Immature natural killer cell (primary cell): ENCODE measurements at regions not wholly inside any gene's neighbourhood (a gene's known extent, or its start where the extent isn't known, plus 50 kb on each side); places are given as distances from the start of the nearest gene placed in this dataset.

Experiments used
- DNase-seq, 3 donors: peaks; one replicate each; pipeline ENCODE4 v3.0.0; 2022; ENCODE audit warnings: mixed read lengths in 1 of 3
- H3K27ac Mint-ChIP-seq, 6 donors: one replicate each; pipeline ENCODE4 v1.8.0; 2020; ENCODE audit warnings: mixed read lengths in 6 of 6, mild to moderate bottlenecking in 5 of 6, inconsistent platforms in 4 of 6, moderate library complexity in 3 of 6
- H3K27me3 Mint-ChIP-seq, 3 donors: one replicate each; pipeline ENCODE4 v1.8.0; 2020 to 2021; ENCODE audit warnings: low read depth in 3 of 3, mild to moderate bottlenecking in 3 of 3, mixed read lengths in 3 of 3, moderate library complexity in 3 of 3, inconsistent platforms in 1 of 3
- H3K36me3 Mint-ChIP-seq, 3 donors: one replicate each; pipeline ENCODE4 v1.8.0; 2020; ENCODE audit warnings: mixed read lengths in 3 of 3, inconsistent platforms in 2 of 3, mild to moderate bottlenecking in 2 of 3
- H3K4me1 Mint-ChIP-seq, 2 donors: one replicate each; pipeline ENCODE4 v1.8.0; 2020; ENCODE audit warnings: inconsistent platforms in 2 of 2, mild to moderate bottlenecking in 2 of 2, mixed read lengths in 2 of 2, moderate library complexity in 1 of 2
- H3K4me3 Mint-ChIP-seq, 5 donors: one replicate each; pipeline ENCODE4 v1.8.0; 2020; ENCODE audit warnings: mild to moderate bottlenecking in 5 of 5, mixed read lengths in 5 of 5, inconsistent platforms in 3 of 5, moderate library complexity in 3 of 5
- H3K9me3 Mint-ChIP-seq, 6 donors: one replicate each; pipeline ENCODE4 v1.8.0; 2020; ENCODE audit warnings: mild to moderate bottlenecking in 6 of 6, mixed read lengths in 6 of 6, inconsistent platforms in 4 of 6, moderate library complexity in 3 of 6

DNA sequence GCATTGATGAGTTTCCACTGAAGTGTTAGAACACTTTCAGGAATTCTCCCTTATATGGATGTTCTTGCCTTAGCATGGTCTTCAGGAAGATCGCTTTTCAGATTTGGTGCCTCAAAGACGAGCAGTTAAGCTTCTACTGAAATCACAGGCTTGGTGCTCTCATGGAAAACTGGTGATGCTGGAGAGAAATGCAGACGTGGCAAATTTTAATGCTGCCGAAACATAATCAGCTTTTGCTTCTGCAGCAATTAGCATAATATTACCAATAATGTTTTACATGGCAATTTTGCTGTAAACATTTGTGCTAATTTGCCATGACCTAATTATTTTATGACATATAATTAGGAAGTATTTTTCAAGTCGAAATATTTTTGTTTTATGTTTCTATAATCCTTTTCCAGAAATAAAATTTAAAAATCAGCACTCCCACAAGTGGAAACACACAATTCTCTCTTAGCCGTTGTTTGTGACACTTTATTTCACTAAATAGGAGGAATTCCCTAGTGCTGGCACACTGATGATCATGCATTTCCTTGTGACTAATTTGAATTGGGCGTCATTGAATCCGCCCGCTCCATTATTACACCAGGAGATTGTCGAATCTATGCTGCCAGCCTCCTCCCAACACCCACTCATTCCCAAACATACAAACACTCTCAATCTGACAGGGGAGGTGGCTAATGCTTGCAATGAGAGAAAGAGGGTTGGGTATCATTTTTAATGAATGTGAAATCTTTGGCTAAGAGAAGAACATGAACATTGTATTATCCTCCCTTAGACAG is 506.8 kb upstream of the PPP2R3A start:
- H3K4me1 Mint-ChIP-seq, result no peaks in the 10 kb centered on the region
- H3K27me3 Mint-ChIP-seq, result peaks cover 0 to 2% (median 0%) of the 10 kb centered on the region in 3 donors
- H3K27ac Mint-ChIP-seq, result no peak overlapping the region
- no peaks in the 10 kb centered on the region for H3K36me3 Mint-ChIP-seq
- H3K9me3 Mint-ChIP-seq, result peaks cover 0 to 4% (median 2%) of the 10 kb centered on the region in 6 donors
- DNase-seq, result no peak
- H3K4me3 Mint-ChIP-seq, result no peak overlapping the region

DNA sequence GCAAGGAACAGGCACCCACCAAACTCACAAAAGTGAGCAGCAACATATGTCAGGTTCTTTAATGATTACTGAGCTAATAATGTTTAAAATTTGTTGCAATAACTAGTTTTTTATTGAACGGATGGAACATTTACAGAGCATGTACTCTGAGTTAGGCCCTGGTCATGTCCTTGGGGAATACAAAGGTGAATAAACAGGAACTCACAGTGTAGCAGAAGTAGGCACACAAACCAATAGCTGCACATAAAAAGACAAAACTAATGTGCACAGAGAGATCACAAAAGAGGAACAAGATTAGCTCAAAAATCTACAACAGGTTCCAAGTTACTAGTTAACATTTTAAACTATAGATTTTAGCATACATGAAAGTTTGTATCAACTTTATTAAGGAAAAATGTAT is 505.3 kb upstream of the PPP2R3A start:
- H3K4me1 Mint-ChIP-seq, result no peaks in the 10 kb centered on the region
- peaks cover 0 to 2% (median under 1%) of the 10 kb centered on the region in 6 donors for H3K9me3 Mint-ChIP-seq
- no peaks in the 10 kb centered on the region for H3K36me3 Mint-ChIP-seq
- no peak for DNase-seq
- peaks cover 0 to 2% (median 0%) of the 10 kb centered on the region in 3 donors for H3K27me3 Mint-ChIP-seq
- no peak overlapping the region for H3K27ac Mint-ChIP-seq
- H3K4me3 Mint-ChIP-seq, result no peak overlapping the region

GRCh38 chr3:135471911-135472310 is 493.6 kb upstream of the PPP2R3A start:
- Mint-ChIP-seq H3K36me3 (no peaks in the 10 kb centered on the region), H3K27ac (no peak overlapping the region), H3K27me3 (no peaks in the 10 kb centered on the region), H3K4me1 (no peaks in the 10 kb centered on the region), H3K9me3 (peaks cover 0 to 10% (median 3%) of the 10 kb centered on the region in 6 donors), H3K4me3 (no peak overlapping the region)
- DNase-seq, result no peak

- Mint-ChIP-seq H3K4me3 (no peak overlapping the region), H3K27me3 (no peaks in the 10 kb centered on the region), H3K4me1 (no peaks in the 10 kb centered on the region), H3K36me3 (no peaks in the 10 kb centered on the region), H3K9me3 (peaks cover 0 to 10% (median 3%) of the 10 kb centered on the region in 6 donors), H3K27ac (no peak overlapping the region)
- DNase-seq, result no peak
Measured at GRCh38 chr3:135473449-135473848, 492.1 kb upstream of the PPP2R3A start.

- Mint-ChIP-seq H3K4me3 (no peak overlapping the region), H3K9me3 (peaks cover 0 to 5% (median 0%) of the 10 kb centered on the region in 6 donors), H3K36me3 (no peaks in the 10 kb centered on the region), H3K4me1 (no peaks in the 10 kb centered on the region), H3K27ac (no peak overlapping the region), H3K27me3 (no peaks in the 10 kb centered on the region)
- DNase-seq, result no peak
Measured at GRCh38 chr3:135487261-135487660, 478.3 kb upstream of the PPP2R3A start.

DNA sequence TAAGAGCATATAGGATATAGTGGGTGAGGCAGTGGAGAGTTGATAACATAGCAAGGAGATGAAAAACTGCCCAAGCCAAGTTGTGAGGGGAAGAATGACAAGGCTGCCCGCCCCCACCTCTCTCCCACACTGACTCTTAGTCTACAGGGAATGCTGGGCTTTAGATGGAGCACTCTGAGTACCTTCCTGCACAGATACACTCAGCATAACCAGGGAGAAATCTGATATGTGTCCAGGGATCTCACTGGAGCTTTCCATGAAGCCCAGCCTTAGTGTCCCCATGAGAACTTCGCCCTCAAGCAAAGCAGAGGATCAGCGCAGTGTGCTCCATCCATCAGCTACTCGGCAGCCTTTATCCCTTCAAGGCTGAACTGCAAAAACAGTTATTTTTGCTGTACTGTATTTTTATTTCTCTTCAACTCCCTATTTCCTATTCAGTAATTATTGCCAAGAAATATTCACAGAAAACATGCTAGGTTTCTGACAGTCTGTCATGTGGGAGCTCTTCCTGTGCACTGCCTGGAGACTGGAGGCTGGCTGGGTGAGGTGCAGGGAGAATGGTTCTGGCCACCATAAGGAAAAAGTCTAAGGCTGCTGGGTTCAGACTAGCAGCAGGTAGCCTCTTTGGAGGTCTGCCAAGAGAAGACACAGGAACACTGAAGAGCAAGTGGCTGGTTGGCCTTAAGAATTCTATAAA is 475.2 kb upstream of the PPP2R3A start:
- H3K27me3 Mint-ChIP-seq, result no peaks in the 10 kb centered on the region
- no peak overlapping the region for H3K4me3 Mint-ChIP-seq
- peaks cover 0 to 5% (median 0%) of the 10 kb centered on the region in 6 donors for H3K9me3 Mint-ChIP-seq
- no peak for DNase-seq
- no peaks in the 10 kb centered on the region for H3K36me3 Mint-ChIP-seq
- H3K27ac Mint-ChIP-seq, result no peak overlapping the region
- no peaks in the 10 kb centered on the region for H3K4me1 Mint-ChIP-seq

DNA sequence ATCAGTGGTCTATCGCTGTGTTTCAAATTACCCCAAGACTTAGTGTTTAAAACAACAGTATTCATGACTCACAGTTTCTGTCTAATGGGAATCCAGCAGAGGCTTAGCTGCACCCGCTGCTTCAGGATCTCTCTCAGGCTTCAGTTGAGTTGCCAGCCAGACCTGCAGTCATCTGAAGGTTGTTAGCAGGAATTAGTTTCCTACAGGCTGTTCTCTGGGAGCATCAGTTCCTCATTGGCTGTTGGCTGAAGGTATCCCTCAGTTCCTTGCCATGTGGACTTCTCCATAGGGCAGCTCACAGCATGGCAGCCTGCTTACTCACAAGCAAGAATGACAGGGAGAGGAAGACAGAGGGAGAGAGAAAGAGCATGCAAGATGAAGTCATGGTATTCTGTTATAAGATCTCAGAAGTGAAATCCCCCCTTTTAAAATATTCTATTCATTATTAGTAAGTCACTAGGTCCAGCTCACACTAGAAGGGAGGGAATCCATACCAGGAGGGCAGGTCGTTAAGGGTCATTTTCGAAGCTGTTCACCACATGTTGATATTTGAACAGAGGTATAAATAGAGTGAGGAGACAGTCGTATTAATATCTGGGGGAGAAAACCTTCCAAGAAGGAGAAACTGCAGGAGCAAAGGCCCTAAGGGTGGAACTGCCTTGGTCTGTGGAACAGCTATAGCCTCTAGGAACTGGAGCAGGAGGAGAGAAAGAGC is 473.9 kb upstream of the PPP2R3A start:
- H3K36me3 Mint-ChIP-seq, result no peaks in the 10 kb centered on the region

GRCh38 chr3:135495891-135496290 is 469.6 kb upstream of the PPP2R3A start:
- peaks cover 0 to 2% (median 0%) of the 10 kb centered on the region in 3 donors for H3K27me3 Mint-ChIP-seq
- H3K4me1 Mint-ChIP-seq, result no peaks in the 10 kb centered on the region
- no peak overlapping the region for H3K4me3 Mint-ChIP-seq
- DNase-seq, result no peak
- H3K27ac Mint-ChIP-seq, result no peak overlapping the region
- peaks cover 0 to 10% (median 0%) of the 10 kb centered on the region in 6 donors for H3K9me3 Mint-ChIP-seq
- no peaks in the 10 kb centered on the region for H3K36me3 Mint-ChIP-seq

More for the DNA sequence above, 473.9 kb upstream of the PPP2R3A start:
- Mint-ChIP-seq H3K27ac (no peak overlapping the region), H3K27me3 (no peaks in the 10 kb centered on the region), H3K4me1 (no peaks in the 10 kb centered on the region), H3K9me3 (peaks cover 0 to 5% (median 0%) of the 10 kb centered on the region in 6 donors), H3K4me3 (no peak overlapping the region)
- no peak for DNase-seq

GRCh38 chr3:135497979-135498378 is 467.5 kb upstream of the PPP2R3A start:
- Mint-ChIP-seq H3K9me3 (peaks cover 0 to 5% (median 0%) of the 10 kb centered on the region in 6 donors), H3K27ac (no peak overlapping the region), H3K4me1 (no peaks in the 10 kb centered on the region), H3K27me3 (peaks cover 0 to 2% (median 0%) of the 10 kb centered on the region in 3 donors), H3K4me3 (no peak overlapping the region), H3K36me3 (no peaks in the 10 kb centered on the region)
- no peak for DNase-seq

- Mint-ChIP-seq H3K4me3 (no peak overlapping the region), H3K4me1 (no peaks in the 10 kb centered on the region), H3K27me3 (peaks cover 0 to 2% (median 0%) of the 10 kb centered on the region in 3 donors), H3K9me3 (peaks cover 0 to 5% (median 0%) of the 10 kb centered on the region in 6 donors), H3K27ac (no peak overlapping the region), H3K36me3 (no peaks in the 10 kb centered on the region)
- no peak for DNase-seq
Measured at GRCh38 chr3:135499426-135499825, 466.1 kb upstream of the PPP2R3A start.

DNA sequence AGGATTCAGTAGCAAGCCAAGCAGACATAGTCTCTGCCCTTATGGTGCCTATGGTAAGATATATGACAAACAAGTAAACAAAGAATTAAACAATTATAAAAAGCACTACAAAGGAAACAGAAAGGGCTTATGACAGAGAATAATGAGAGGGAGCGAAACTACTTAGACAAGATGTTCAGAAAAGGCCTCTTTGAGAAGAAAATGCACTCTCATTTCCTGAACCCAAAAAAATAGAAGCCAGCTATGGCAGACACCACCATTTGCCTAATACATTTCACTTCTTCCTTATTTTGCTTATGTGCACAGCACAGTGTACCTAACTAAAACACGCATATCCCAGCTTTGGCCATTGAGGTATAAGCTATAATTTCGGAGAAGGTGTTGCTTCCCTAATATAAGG is 465.5 kb upstream of the PPP2R3A start:
- no peaks in the 10 kb centered on the region for H3K4me1 Mint-ChIP-seq

DNA sequence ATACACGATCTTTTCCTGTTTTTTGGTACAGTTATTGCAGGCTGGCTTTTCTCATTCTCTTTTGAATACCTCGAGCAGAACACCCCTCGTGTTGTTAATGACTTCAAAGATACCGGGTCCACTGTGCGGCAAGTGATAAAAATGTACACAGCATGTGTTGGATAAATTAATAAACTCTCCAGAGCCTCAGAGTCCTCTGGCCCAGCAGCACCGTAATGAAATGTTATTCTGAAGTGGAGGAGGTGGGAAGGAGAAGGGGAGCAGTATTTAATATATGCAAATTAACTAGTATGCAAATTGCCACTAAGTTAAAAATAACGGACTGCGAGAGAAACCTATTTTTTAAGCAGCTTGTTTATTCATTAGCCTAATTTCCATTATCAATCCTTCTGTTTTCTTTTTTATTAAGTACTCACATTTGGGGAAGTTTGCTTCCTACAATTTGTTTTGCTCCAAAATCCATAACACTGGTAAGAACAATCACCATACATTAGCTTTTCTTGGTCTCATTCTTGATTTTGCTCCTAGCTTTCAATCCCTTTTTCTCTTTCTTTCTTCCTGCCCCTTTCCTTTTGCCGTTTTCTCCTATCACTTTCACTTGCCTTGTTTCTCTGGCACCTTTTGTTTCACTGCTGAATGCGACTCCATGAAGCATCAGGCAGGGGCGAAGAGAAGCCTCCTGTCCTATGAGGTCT is 462.3 kb upstream of the PPP2R3A start:
- Mint-ChIP-seq H3K4me1 (no peaks in the 10 kb centered on the region), H3K27ac (no peak overlapping the region), H3K4me3 (no peak overlapping the region), H3K9me3 (peaks cover 0 to 12% (median 4%) of the 10 kb centered on the region in 6 donors), H3K36me3 (no peaks in the 10 kb centered on the region), H3K27me3 (peaks cover 0 to 4% (median 2%) of the 10 kb centered on the region in 3 donors)
- no peak for DNase-seq

More for the DNA sequence above, 465.5 kb upstream of the PPP2R3A start:
- H3K27ac Mint-ChIP-seq, result no peak overlapping the region
- H3K27me3 Mint-ChIP-seq, result peaks cover 0 to 2% (median 0%) of the 10 kb centered on the region in 3 donors
- peaks cover 0 to 5% (median 0%) of the 10 kb centered on the region in 6 donors for H3K9me3 Mint-ChIP-seq
- no peak for DNase-seq
- no peak overlapping the region for H3K4me3 Mint-ChIP-seq
- H3K36me3 Mint-ChIP-seq, result no peaks in the 10 kb centered on the region
